ENCODE measurements at regions not wholly inside any gene's neighbourhood (a gene's known extent, or its start where the extent isn't known, plus 50 kb on each side); places are given as distances from the start of the nearest gene placed in this dataset.

GRCh38 chr12:58277231-58277630, 335.9 kb downstream of the ATP23 start (continued):
- TF ChIP-seq CTCF (IDR thresholded peaks at IDR 0.05; ENCODE audit: low read depth, low read length, missing input control): no peak
- no peak for TF ChIP-seq SP1 (IDR thresholded peaks at IDR 0.05)
- no peak for TF ChIP-seq HNF4G (IDR thresholded peaks at IDR 0.05)
- TF ChIP-seq NR2F2 (IDR thresholded peaks at IDR 0.05): no peak
- TF ChIP-seq FOXA1 (IDR thresholded peaks at IDR 0.05): no peak
- no peak for TF ChIP-seq EGR1 (IDR thresholded peaks at IDR 0.05; ENCODE audit: low read depth in 2 of 2)

- Histone ChIP-seq H3K4me3 (ENCODE audit: low read depth in 1 of 3, low read length in 3 of 3) (no peak overlapping the region), H3K36me3 (ENCODE audit: control insufficient read depth in 4 of 4, insufficient read depth in 3 of 4, low read depth in 1 of 4, low read length in 3 of 4) (no peaks in the 10 kb centered on the region), H3K4me1 (ENCODE audit: control insufficient read depth in 4 of 4, insufficient read depth in 4 of 4, low read length in 3 of 4) (no peaks in the 10 kb centered on the region), H3K27me3 (ENCODE audit: control insufficient read depth in 4 of 4, insufficient read depth in 4 of 4, low read length in 3 of 4) (peaks cover 0 to 2% (median 0%) of the 10 kb centered on the region in 4 donors), H3K9me3 (ENCODE audit: control insufficient read depth in 4 of 4, low read length in 3 of 4) (peaks cover 0 to 6% (median 2%) of the 10 kb centered on the region in 4 donors), H3K9ac (ENCODE audit: low read depth in 1 of 2, low read length in 2 of 2) (no peak overlapping the region), H3K27ac (ENCODE audit: low read depth in 1 of 2, low read length in 2 of 2) (no peak overlapping the region)
- no peak for TF ChIP-seq RXRA (IDR thresholded peaks at IDR 0.05)
- TF ChIP-seq ZBTB33 (IDR thresholded peaks at IDR 0.05): no peak
- no peak for TF ChIP-seq MAX (IDR thresholded peaks at IDR 0.05)
- no peak for TF ChIP-seq TAF1 (conservative IDR thresholded peaks at IDR 0.05)
- TF ChIP-seq GABPA (IDR thresholded peaks at IDR 0.05 in 1 of 2, conservative IDR thresholded peaks at IDR 0.05 in 1 of 2): no peak
- no peak for TF ChIP-seq REST (IDR thresholded peaks at IDR 0.05)
- no peak for TF ChIP-seq HNF4A (conservative IDR thresholded peaks at IDR 0.05)
- no peak for TF ChIP-seq CTCF (IDR thresholded peaks at IDR 0.05; ENCODE audit: low read depth, low read length, missing input control)
- TF ChIP-seq HNF4G (IDR thresholded peaks at IDR 0.05): no peak
- TF ChIP-seq NR2F2 (IDR thresholded peaks at IDR 0.05): no peak
- no peak for TF ChIP-seq FOXA1 (IDR thresholded peaks at IDR 0.05)
- TF ChIP-seq ATF3 (IDR thresholded peaks at IDR 0.05): no peak
- no peak for TF ChIP-seq SP1 (IDR thresholded peaks at IDR 0.05)
- TF ChIP-seq EGR1 (IDR thresholded peaks at IDR 0.05; ENCODE audit: low read depth in 2 of 2): no peak
- TF ChIP-seq FOXA2 (IDR thresholded peaks at IDR 0.05): no peak
- TF ChIP-seq JUND (IDR thresholded peaks at IDR 0.05): no peak
- TF ChIP-seq RAD21 (IDR thresholded peaks at IDR 0.05): no peak
- no peak for TF ChIP-seq YY1 (IDR thresholded peaks at IDR 0.05)
- WGBS: 62% methylated on average over 1 of the region's 1 CpG
- DNase-seq (ENCODE audit: low spot score): no peak
Measured at GRCh38 chr12:58283553-58283952, 342.2 kb downstream of the ATP23 start.

Data from liver (tissue), 8 donors.